Keratinocyte (primary cell): ENCODE measurements at regions not wholly inside any gene's neighbourhood (a gene's known extent, or its start where the extent isn't known, plus 50 kb on each side); places are given as distances from the start of the nearest gene placed in this dataset.

Experiments used
- DNase-seq: peaks from one replicate; pipeline ENCODE4 v3.0.0-alpha.2; 2011; ENCODE audit warnings: low read depth, missing footprints, low spot score
- FAIRE-seq: peaks from 2 replicates; lab custom pipeline; 2011; peaks lifted over from hg19 to GRCh38; lab: Jason Lieb, UNC
- H2AFZ ChIP-seq: 2 replicates; pipeline ENCODE4 v1.6.0; 2012; ENCODE audit warnings: low read length, control low read depth, inconsistent platforms; ENCODE audit not compliant: control insufficient read depth
- H3K27ac ChIP-seq: 2 replicates; pipeline ENCODE4 v1.5.1; 2011; ENCODE audit warnings: low read length; ENCODE audit not compliant: control insufficient read depth, insufficient read depth
- H3K27me3 ChIP-seq: 3 replicates; pipeline ENCODE4 v1.6.0; 2011; ENCODE audit warnings: low read length; ENCODE audit not compliant: control insufficient read depth, insufficient read depth; ENCODE audit errors: extremely low read depth
- H3K36me3 ChIP-seq, 2 experiments: 2 replicates in 1 of 2; 3 replicates in 1 of 2; pipeline ENCODE4 v1.5.1; 2011; ENCODE audit warnings: low read length in 2 of 2, mild to moderate bottlenecking in 1 of 2; ENCODE audit not compliant: control insufficient read depth in 2 of 2, insufficient read depth in 2 of 2; ENCODE audit errors: extremely low read depth in 1 of 2
- H3K4me1 ChIP-seq: 3 replicates; pipeline ENCODE4 v1.5.1; 2011; ENCODE audit warnings: low read length; ENCODE audit not compliant: control insufficient read depth, insufficient read depth; ENCODE audit errors: extremely low read depth
- H3K4me2 ChIP-seq: 3 replicates; pipeline ENCODE4 v1.6.0; 2011; ENCODE audit warnings: low read depth, low read length; ENCODE audit not compliant: control insufficient read depth, insufficient read depth; ENCODE audit errors: extremely low read depth
- H3K4me3 ChIP-seq, 3 experiments: fragments of 200-600 bp in 1 of 3; sonication (generic) in 1 of 3; 2 replicates in 2 of 3; 3 replicates in 1 of 3; pipeline ENCODE4 v1.5.1; 2011 to 2016; ENCODE audit warnings: low read length in 3 of 3, mild to moderate bottlenecking in 3 of 3, control low read depth in 2 of 3, inconsistent platforms in 1 of 3, low read depth in 1 of 3, mixed read lengths in 1 of 3, mixed run types in 1 of 3, moderate library complexity in 1 of 3; ENCODE audit not compliant: control insufficient read depth in 2 of 3, insufficient read depth in 2 of 3; ENCODE audit errors: extremely low read depth in 1 of 3
- H3K79me2 ChIP-seq: 2 replicates; pipeline ENCODE4 v1.6.0; 2012; ENCODE audit warnings: low read length; ENCODE audit not compliant: control insufficient read depth, insufficient read depth
- H3K9ac ChIP-seq: 3 replicates; pipeline ENCODE4 v1.6.0; 2011; ENCODE audit warnings: low read length; ENCODE audit not compliant: control insufficient read depth, insufficient read depth; ENCODE audit errors: extremely low read depth
- H3K9me1 ChIP-seq: 3 replicates; pipeline ENCODE4 v1.6.0; 2011; ENCODE audit warnings: low read length; ENCODE audit not compliant: control insufficient read depth, insufficient read depth; ENCODE audit errors: extremely low read depth
- H3K9me3 ChIP-seq: 2 replicates; pipeline ENCODE4 v1.5.1; 2012; ENCODE audit warnings: low read depth, low read length; ENCODE audit not compliant: control insufficient read depth
- H4K20me1 ChIP-seq: 3 replicates; pipeline ENCODE4 v1.6.0; 2011; ENCODE audit warnings: low read length; ENCODE audit not compliant: control insufficient read depth, insufficient read depth; ENCODE audit errors: extremely low read depth
- EZH2 ChIP-seq: IDR thresholded peaks from one replicate; pipeline ENCODE4 v1.6.1; 2012; ENCODE audit warnings: inconsistent platforms, mild to moderate bottlenecking, low read length, moderate library complexity
- dilution Hi-C: fragments of 300-500 bp; cut with MboI; formaldehyde crosslinking; loops from one replicate; pipeline ENCODE4 v1.7.0; 2020; ENCODE audit warnings: low sequenced_read_pairs; ENCODE audit not compliant: extremely low pct_ligation_motif_present
- TF ChIP-seq, protein P1 (sequence below), 3 experiments: IDR thresholded peaks in 1 of 3; conservative IDR thresholded peaks in 1 of 3; optimal IDR thresholded peaks in 1 of 3; 2 replicates in 2 of 3; 3 replicates in 1 of 3; pipeline versions ENCODE3 to v1.5.1; 2011; ENCODE audit warnings: low read length in 3 of 3, mild to moderate bottlenecking in 3 of 3, moderate library complexity in 2 of 3, control low read depth in 1 of 3, inconsistent platforms in 1 of 3; ENCODE audit not compliant: insufficient read depth in 2 of 3; ENCODE audit errors: extremely low read depth in 1 of 3

- no peak overlapping the region for H3K27ac ChIP-seq
- no peaks in the 10 kb centered on the region for H3K27me3 ChIP-seq
- dilution Hi-C loops: no loop called here
- no peaks in the 10 kb centered on the region for H3K9me3 ChIP-seq
- H3K36me3 ChIP-seq: no peaks in the 10 kb centered on the region
- no peaks in the 10 kb centered on the region for H4K20me1 ChIP-seq
- no peaks in the 10 kb centered on the region for H3K9me1 ChIP-seq
- H3K4me1 ChIP-seq: no peaks in the 10 kb centered on the region
- no peak for DNase-seq
- TF ChIP-seq, protein P1, sequence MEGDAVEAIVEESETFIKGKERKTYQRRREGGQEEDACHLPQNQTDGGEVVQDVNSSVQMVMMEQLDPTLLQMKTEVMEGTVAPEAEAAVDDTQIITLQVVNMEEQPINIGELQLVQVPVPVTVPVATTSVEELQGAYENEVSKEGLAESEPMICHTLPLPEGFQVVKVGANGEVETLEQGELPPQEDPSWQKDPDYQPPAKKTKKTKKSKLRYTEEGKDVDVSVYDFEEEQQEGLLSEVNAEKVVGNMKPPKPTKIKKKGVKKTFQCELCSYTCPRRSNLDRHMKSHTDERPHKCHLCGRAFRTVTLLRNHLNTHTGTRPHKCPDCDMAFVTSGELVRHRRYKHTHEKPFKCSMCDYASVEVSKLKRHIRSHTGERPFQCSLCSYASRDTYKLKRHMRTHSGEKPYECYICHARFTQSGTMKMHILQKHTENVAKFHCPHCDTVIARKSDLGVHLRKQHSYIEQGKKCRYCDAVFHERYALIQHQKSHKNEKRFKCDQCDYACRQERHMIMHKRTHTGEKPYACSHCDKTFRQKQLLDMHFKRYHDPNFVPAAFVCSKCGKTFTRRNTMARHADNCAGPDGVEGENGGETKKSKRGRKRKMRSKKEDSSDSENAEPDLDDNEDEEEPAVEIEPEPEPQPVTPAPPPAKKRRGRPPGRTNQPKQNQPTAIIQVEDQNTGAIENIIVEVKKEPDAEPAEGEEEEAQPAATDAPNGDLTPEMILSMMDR (optimal IDR thresholded peaks at IDR 0.05 in 1 of 3, IDR thresholded peaks at IDR 0.05 in 1 of 3, conservative IDR thresholded peaks at IDR 0.05 in 1 of 3; ENCODE audit: extremely low read depth in 1 of 3, insufficient read depth in 2 of 3, low read length in 3 of 3): peak; percentile 52 to 68 (median 68)
- TF ChIP-seq EZH2: no peak
- peak overlapping the region; percentile 6 for H3K4me2 ChIP-seq
- no peak overlapping the region for H3K9ac ChIP-seq
- H3K79me2 ChIP-seq: no peaks in the 10 kb centered on the region
- H2AFZ ChIP-seq: no peak overlapping the region
- FAIRE-seq: peak; percentile 32
- H3K4me3 ChIP-seq: no peak overlapping the region
Observed at GRCh38 chr15:93974804-93975481, 256.4 kb upstream of the MCTP2 start.

GRCh38 chr15:93973287-93973686, 258.1 kb upstream of the MCTP2 start:
- dilution Hi-C loops: no loop called here
- H3K9me1 ChIP-seq: no peaks in the 10 kb centered on the region
- H3K9ac ChIP-seq: no peak overlapping the region
- no peak for DNase-seq
- H2AFZ ChIP-seq: no peak overlapping the region
- H3K4me2 ChIP-seq: no peak overlapping the region
- TF ChIP-seq, protein P1 (optimal IDR thresholded peaks at IDR 0.05 in 1 of 3, IDR thresholded peaks at IDR 0.05 in 1 of 3, conservative IDR thresholded peaks at IDR 0.05 in 1 of 3; ENCODE audit: extremely low read depth in 1 of 3, insufficient read depth in 2 of 3, low read length in 3 of 3): no peak
- H3K4me3 ChIP-seq: no peak overlapping the region
- no peaks in the 10 kb centered on the region for H3K4me1 ChIP-seq
- no peak for FAIRE-seq
- H3K27ac ChIP-seq: no peak overlapping the region
- no peaks in the 10 kb centered on the region for H3K79me2 ChIP-seq
- H3K9me3 ChIP-seq: no peaks in the 10 kb centered on the region
- no peaks in the 10 kb centered on the region for H3K36me3 ChIP-seq
- H3K27me3 ChIP-seq: no peaks in the 10 kb centered on the region
- H4K20me1 ChIP-seq: no peaks in the 10 kb centered on the region
